A549 (cell line): ENCODE measurements at regions not wholly inside any gene's neighbourhood (a gene's known extent, or its start where the extent isn't known, plus 50 kb on each side); places are given as distances from the start of the nearest gene placed in this dataset.

Experiments
- ATOH8 ChIP-seq: fragments of 250-450 bp; sonication (Bioruptor Pico); IDR thresholded peaks from 2 replicates; pipeline ENCODE4 v1.5.0; 2020; ENCODE audit warnings: low read depth, mild to moderate bottlenecking, moderate library complexity
- CTCF ChIP-seq: fragments of >200 bp; sonication (Bioruptor Twin); formaldehyde crosslinking; IDR thresholded peaks from 3 replicates; pipeline ENCODE4 v1.5.1; 2016
- EP300 ChIP-seq, 2 experiments: fragments of >200 bp; sonication (Bioruptor Twin); formaldehyde crosslinking; IDR thresholded peaks; 2 replicates in 1 of 2; 3 replicates in 1 of 2; pipeline ENCODE4 v1.6.1; 2016 to 2017
- FOXS1 ChIP-seq: fragments of 250-450 bp; sonication (Bioruptor Pico); IDR thresholded peaks from 2 replicates; pipeline ENCODE4 v1.5.0; 2020; ENCODE audit warnings: mild to moderate bottlenecking, moderate library complexity
- HMGXB4 ChIP-seq: fragments of 250-450 bp; sonication (Bioruptor Pico); IDR thresholded peaks from 2 replicates; pipeline ENCODE4 v1.5.0; 2021; ENCODE audit warnings: mild to moderate bottlenecking, moderate library complexity, borderline replicate concordance
- JUN ChIP-seq, 2 experiments: fragments of >200 bp; sonication (Bioruptor Twin); formaldehyde crosslinking; IDR thresholded peaks; 2 replicates in 1 of 2; 3 replicates in 1 of 2; pipeline ENCODE4 v1.6.1; 2016 to 2017
- POLR2A ChIP-seq: IDR thresholded peaks from 2 replicates; pipeline ENCODE4 v1.6.1; 2012; ENCODE audit warnings: mild to moderate bottlenecking, low read length
- RAD21 ChIP-seq, 2 experiments: fragments of >200 bp in 1 of 2; sonication (Bioruptor Twin) in 1 of 2; formaldehyde crosslinking in 1 of 2; IDR thresholded peaks in 1 of 2; conservative IDR thresholded peaks in 1 of 2; 2 replicates in 1 of 2; 3 replicates in 1 of 2; pipeline ENCODE4 v1.6.1; 2012 to 2018; ENCODE audit warnings: inconsistent platforms in 1 of 2
- ZFP36 ChIP-seq: fragments of 450-650 bp; IDR thresholded peaks from 2 replicates; pipeline ENCODE4 v1.6.1; 2014; ENCODE audit warnings: borderline replicate concordance; ENCODE audit not compliant: partially characterized antibody
- TF ChIP-seq, protein P1 (sequence below): IDR thresholded peaks from 2 replicates; pipeline ENCODE4 v1.6.1; 2012; ENCODE audit warnings: low read depth, borderline replicate concordance

- TF ChIP-seq FOXS1 (CRISPR knock-in tag) (no peak), CTCF (no peak), RAD21 (conservative IDR thresholded peaks at IDR 0.05 in 1 of 2, IDR thresholded peaks at IDR 0.05 in 1 of 2) (no peak), ATOH8 (CRISPR knock-in tag) (no peak), POLR2A (no peak), HMGXB4 (CRISPR knock-in tag) (no peak), JUN (IDR thresholded peaks at IDR 0.05) (no peak), ZFP36 (no peak), EP300 (IDR thresholded peaks at IDR 0.05) (no peak)
- TF ChIP-seq, protein P1, sequence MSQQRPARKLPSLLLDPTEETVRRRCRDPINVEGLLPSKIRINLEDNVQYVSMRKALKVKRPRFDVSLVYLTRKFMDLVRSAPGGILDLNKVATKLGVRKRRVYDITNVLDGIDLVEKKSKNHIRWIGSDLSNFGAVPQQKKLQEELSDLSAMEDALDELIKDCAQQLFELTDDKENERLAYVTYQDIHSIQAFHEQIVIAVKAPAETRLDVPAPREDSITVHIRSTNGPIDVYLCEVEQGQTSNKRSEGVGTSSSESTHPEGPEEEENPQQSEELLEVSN = no peak
Observed at GRCh38 chr5:58122157-58122556, 337.7 kb downstream of the PLK2 start.
